Uterus (tissue), 3 donors: ENCODE measurements at regions not wholly inside any gene's neighbourhood (a gene's known extent, or its start where the extent isn't known, plus 50 kb on each side); places are given as distances from the start of the nearest gene placed in this dataset.

ENCODE experiments used
- DNase-seq, 2 donors: peaks; one replicate each; pipeline ENCODE4 v3.0.0-alpha.2; 2019 to 2020
- H3K27ac ChIP-seq, 2 donors: fragments of 200-600 bp; sonication (generic); 1 replicate in 1 of 2; 2 replicates in 1 of 2; pipeline ENCODE4 v1.5.1; 2016 to 2018
- H3K27me3 ChIP-seq, 2 donors: fragments of 200-600 bp; sonication (generic); one replicate each; pipeline ENCODE4 v1.5.1; 2018 to 2019; ENCODE audit warnings: control low read depth in 1 of 2
- H3K36me3 ChIP-seq, 2 donors: fragments of 200-600 bp; sonication (generic); one replicate each; pipeline ENCODE4 v1.5.1; 2019; ENCODE audit warnings: control low read depth in 1 of 2
- H3K4me1 ChIP-seq, 2 donors: fragments of 200-600 bp; sonication (generic); one replicate each; pipeline ENCODE4 v1.5.1; 2018 to 2019; ENCODE audit warnings: control low read depth in 1 of 2
- H3K4me3 ChIP-seq, 2 donors: fragments of 200-600 bp; sonication (generic); 1 replicate in 1 of 2; 2 replicates in 1 of 2; pipeline ENCODE4 v1.5.1; 2018 to 2019; ENCODE audit warnings: mild to moderate bottlenecking in 1 of 2
- H3K9me3 ChIP-seq, 2 donors: fragments of 200-600 bp; sonication (generic); one replicate each; pipeline ENCODE4 v1.5.1; 2019; ENCODE audit warnings: control low read depth in 1 of 2
- CTCF ChIP-seq, 4 experiments: fragments of 200-600 bp in 2 of 4; fragments of 450-650 bp in 2 of 4; sonication (generic) in 2 of 4; IDR thresholded peaks; one replicate each; pipeline ENCODE4 v1.5.1; 2016 to 2019; ENCODE audit warnings: antibody characterized with exemption in 4 of 4, mild to moderate bottlenecking in 2 of 4, moderate library complexity in 1 of 4
- POLR2A ChIP-seq, 2 donors: fragments of 450-650 bp; IDR thresholded peaks; one replicate each; pipeline ENCODE4 v1.6.1; 2016; ENCODE audit warnings: antibody characterized with exemption in 2 of 2, mild to moderate bottlenecking in 1 of 2, moderate library complexity in 1 of 2
- intact Hi-C: fragments of 100-400 bp; cut with DNase I; formaldehyde crosslinking; loops from one replicate; pipeline ENCODE4 v1.15.1; 2023; ENCODE audit warnings: low total_unique reads
- donor health status: DM: yes; HTN: yes; CAD: no.

- TF ChIP-seq CTCF (IDR thresholded peaks at IDR 0.05) = no peak
- TF ChIP-seq POLR2A (IDR thresholded peaks at IDR 0.05) = no peak
- H3K27me3 ChIP-seq = peaks cover 11 to 72% of the 10 kb centered on the region in 2 donors
- no peak overlapping the region for H3K4me3 ChIP-seq
- no peaks in the 10 kb centered on the region for H3K4me1 ChIP-seq
- no peak for DNase-seq
- intact Hi-C loops = no loop called here
- H3K9me3 ChIP-seq = no peaks in the 10 kb centered on the region
- no peaks in the 10 kb centered on the region for H3K36me3 ChIP-seq
- no peak overlapping the region for H3K27ac ChIP-seq
Observed at GRCh38 chr2:118222273-118222594, 134.0 kb downstream of the INSIG2 start.

GRCh38 chr2:118221536-118222272, 133.4 kb downstream of the INSIG2 start:
- H3K4me1 ChIP-seq = no peaks in the 10 kb centered on the region
- no peak overlapping the region for H3K27ac ChIP-seq
- DNase-seq = peak in 1 of 2 donors; percentile 17
- intact Hi-C loops = no loop called here
- H3K4me3 ChIP-seq = no peak overlapping the region
- no peaks in the 10 kb centered on the region for H3K9me3 ChIP-seq
- no peaks in the 10 kb centered on the region for H3K36me3 ChIP-seq
- TF ChIP-seq CTCF (IDR thresholded peaks at IDR 0.05) (peak; percentile 29 to 52 (median 39)), POLR2A (IDR thresholded peaks at IDR 0.05) (no peak)
- peaks cover 11 to 72% of the 10 kb centered on the region in 2 donors for H3K27me3 ChIP-seq

- Histone ChIP-seq H3K27ac (no peak overlapping the region), H3K27me3 (peaks cover 8 to 59% of the 10 kb centered on the region in 2 donors), H3K4me3 (no peak overlapping the region), H3K4me1 (no peaks in the 10 kb centered on the region), H3K9me3 (no peaks in the 10 kb centered on the region), H3K36me3 (no peaks in the 10 kb centered on the region)
- intact Hi-C loops = no loop called here
- no peak for DNase-seq
- TF ChIP-seq POLR2A (IDR thresholded peaks at IDR 0.05) (no peak), CTCF (IDR thresholded peaks at IDR 0.05) (no peak)
Observed at GRCh38 chr2:118219611-118220010, 131.3 kb downstream of the INSIG2 start.

GRCh38 chr2:118216224-118216623, 128.0 kb downstream of the INSIG2 start:
- no peak for TF ChIP-seq POLR2A (IDR thresholded peaks at IDR 0.05)
- TF ChIP-seq CTCF (IDR thresholded peaks at IDR 0.05) = no peak
- H3K4me3 ChIP-seq = no peak overlapping the region
- no peak overlapping the region for H3K27ac ChIP-seq
- H3K4me1 ChIP-seq = no peaks in the 10 kb centered on the region
- DNase-seq = no peak
- peaks cover 0 to 45% of the 10 kb centered on the region in 2 donors for H3K27me3 ChIP-seq
- H3K9me3 ChIP-seq = no peaks in the 10 kb centered on the region
- intact Hi-C loops = no loop called here
- no peaks in the 10 kb centered on the region for H3K36me3 ChIP-seq

- Histone ChIP-seq H3K27me3 (peaks cover 0 to 26% of the 10 kb centered on the region in 2 donors), H3K4me1 (no peaks in the 10 kb centered on the region), H3K4me3 (no peak overlapping the region), H3K27ac (no peak overlapping the region), H3K36me3 (no peaks in the 10 kb centered on the region), H3K9me3 (no peaks in the 10 kb centered on the region)
- intact Hi-C loops = no loop called here
- no peak for TF ChIP-seq POLR2A (IDR thresholded peaks at IDR 0.05)
- TF ChIP-seq CTCF (IDR thresholded peaks at IDR 0.05) = no peak
- DNase-seq = no peak
Observed at GRCh38 chr2:118209727-118210126, 121.5 kb downstream of the INSIG2 start.
